Liver (tissue), 7 donors: ENCODE measurements at regions not wholly inside any gene's neighbourhood (a gene's known extent, or its start where the extent isn't known, plus 50 kb on each side); places are given as distances from the start of the nearest gene placed in this dataset.

Source experiments
- DNase-seq: peaks from one replicate; pipeline ENCODE4 v3.0.0-alpha.2; 2017; ENCODE audit warnings: low spot score
- H3K27ac ChIP-seq, 2 donors: one replicate each; pipeline ENCODE4 v1.7.0; 2013; ENCODE audit warnings: inconsistent platforms in 2 of 2, low read length in 2 of 2, control low read depth in 1 of 2, low read depth in 1 of 2, mild to moderate bottlenecking in 1 of 2
- H3K27me3 ChIP-seq, 4 donors: one replicate each; pipeline versions ENCODE4 v1.6.1 to v1.7.0; 2013; ENCODE audit warnings: low read length in 3 of 4, inconsistent platforms in 1 of 4, mild to moderate bottlenecking in 1 of 4, moderate library complexity in 1 of 4; ENCODE audit not compliant: control insufficient read depth in 4 of 4, insufficient read depth in 4 of 4
- H3K36me3 ChIP-seq, 4 donors: one replicate each; pipeline versions ENCODE4 v1.6.1 to v1.7.0; 2013; ENCODE audit warnings: low read length in 3 of 4, mild to moderate bottlenecking in 3 of 4, low read depth in 1 of 4, moderate library complexity in 1 of 4; ENCODE audit not compliant: control insufficient read depth in 4 of 4, insufficient read depth in 3 of 4
- H3K4me1 ChIP-seq, 4 donors: one replicate each; pipeline versions ENCODE4 v1.6.1 to v1.7.0; 2013; ENCODE audit warnings: low read length in 3 of 4, mild to moderate bottlenecking in 3 of 4, moderate library complexity in 1 of 4; ENCODE audit not compliant: control insufficient read depth in 4 of 4, insufficient read depth in 4 of 4
- H3K4me3 ChIP-seq, 3 donors: one replicate each; pipeline versions ENCODE4 v1.6.1 to v1.7.0; 2013; ENCODE audit warnings: low read length in 3 of 3, control low read depth in 1 of 3, low read depth in 1 of 3, mild to moderate bottlenecking in 1 of 3
- H3K9ac ChIP-seq, 2 donors: one replicate each; pipeline ENCODE4 v1.7.0; 2013; ENCODE audit warnings: low read length in 2 of 2, mild to moderate bottlenecking in 2 of 2, moderate library complexity in 2 of 2, control low read depth in 1 of 2, low read depth in 1 of 2
- H3K9me3 ChIP-seq, 4 donors: one replicate each; pipeline versions ENCODE4 v1.6.1 to v1.7.0; 2013; ENCODE audit warnings: low read length in 3 of 4; ENCODE audit not compliant: control insufficient read depth in 4 of 4
- EGR1 ChIP-seq, 2 donors: IDR thresholded peaks; 2 replicates each; pipeline ENCODE4 v1.6.1; 2016 to 2018; ENCODE audit warnings: antibody characterized with exemption in 2 of 2, low read depth in 2 of 2
- FOXA2 ChIP-seq: IDR thresholded peaks from 2 replicates; pipeline ENCODE4 v1.6.1; 2016; ENCODE audit warnings: antibody characterized with exemption
- GABPA ChIP-seq, 2 donors: IDR thresholded peaks in 1 of 2; conservative IDR thresholded peaks in 1 of 2; 2 replicates each; pipeline ENCODE4 v1.6.1; 2016; ENCODE audit warnings: antibody characterized with exemption in 2 of 2, mild to moderate bottlenecking in 1 of 2, moderate library complexity in 1 of 2
- HNF4A ChIP-seq, 2 donors: conservative IDR thresholded peaks; 2 replicates each; pipeline ENCODE4 v1.6.1; 2016; ENCODE audit warnings: antibody characterized with exemption in 2 of 2, mild to moderate bottlenecking in 2 of 2
- HNF4G ChIP-seq: IDR thresholded peaks from 2 replicates; pipeline ENCODE4 v1.6.1; 2016; ENCODE audit warnings: antibody characterized with exemption
- JUND ChIP-seq, 2 donors: IDR thresholded peaks; 2 replicates each; pipeline ENCODE4 v1.6.1; 2016; ENCODE audit warnings: antibody characterized with exemption in 2 of 2
- MAX ChIP-seq: IDR thresholded peaks from 2 replicates; pipeline ENCODE4 v1.6.1; 2016; ENCODE audit warnings: antibody characterized with exemption
- NR2F2 ChIP-seq: IDR thresholded peaks from 2 replicates; pipeline ENCODE4 v1.6.1; 2016; ENCODE audit warnings: antibody characterized with exemption
- RAD21 ChIP-seq, 2 donors: IDR thresholded peaks; 2 replicates each; pipeline ENCODE4 v1.6.1; 2016; ENCODE audit warnings: antibody characterized with exemption in 2 of 2, mild to moderate bottlenecking in 2 of 2
- REST ChIP-seq: IDR thresholded peaks from 2 replicates; pipeline ENCODE4 v1.6.1; 2016; ENCODE audit warnings: antibody characterized with exemption, mild to moderate bottlenecking
- SP1 ChIP-seq: IDR thresholded peaks from 2 replicates; pipeline ENCODE4 v1.6.1; 2018; ENCODE audit warnings: antibody characterized with exemption, mild to moderate bottlenecking
- YY1 ChIP-seq: IDR thresholded peaks from 2 replicates; pipeline ENCODE4 v1.6.1; 2016; ENCODE audit warnings: antibody characterized with exemption, mild to moderate bottlenecking
- ZBTB33 ChIP-seq: IDR thresholded peaks from 2 replicates; pipeline ENCODE4 v1.6.1; 2016; ENCODE audit warnings: antibody characterized with exemption
- WGBS: extraction: QIAGEN DNeasy Blood & Tissue Kit; methylation state at CpG from one replicate; pipeline ENCODE4 v1.1.7; 2013; 5-methylcytosine and 5-hydroxymethylcytosine counted together
- donor health status: healthy.
- donor health status: healthy.
- donor health status: healthy.
- donor health status: healthy.

- TF ChIP-seq ZBTB33 (no peak), HNF4A (conservative IDR thresholded peaks at IDR 0.05) (no peak), NR2F2 (no peak), YY1 (no peak), GABPA (IDR thresholded peaks at IDR 0.05 in 1 of 2, conservative IDR thresholded peaks at IDR 0.05 in 1 of 2) (no peak)
Observed at GRCh38 chrX:69319376-69319775, 154.1 kb upstream of the PJA1 start (continued).

- no peak for DNase-seq
- H3K9me3 ChIP-seq = no peaks in the 10 kb centered on the region
- H3K4me3 ChIP-seq = no peak overlapping the region
- H3K27ac ChIP-seq = no peak overlapping the region
- H3K4me1 ChIP-seq = no peaks in the 10 kb centered on the region
- H3K36me3 ChIP-seq = no peaks in the 10 kb centered on the region
- no peak overlapping the region for H3K9ac ChIP-seq
- TF ChIP-seq EGR1 (IDR thresholded peaks at IDR 0.05; ENCODE audit: low read depth in 2 of 2) = no peak
- H3K27me3 ChIP-seq = peaks cover 0 to 2% (median 0%) of the 10 kb centered on the region in 4 donors
- 87% methylated on average over 5 of the region's 5 CpGs for WGBS
Observed at GRCh38 chrX:69318651-69319340, 153.5 kb upstream of the PJA1 start.

GRCh38 chrX:69317721-69318120 is 152.5 kb upstream of the PJA1 start:
- Histone ChIP-seq H3K27ac (no peak overlapping the region), H3K4me3 (no peak overlapping the region), H3K4me1 (no peaks in the 10 kb centered on the region), H3K36me3 (no peaks in the 10 kb centered on the region), H3K9ac (no peak overlapping the region), H3K9me3 (no peaks in the 10 kb centered on the region), H3K27me3 (peaks cover 0 to 2% (median 0%) of the 10 kb centered on the region in 4 donors)
- 27% methylated on average over 2 of the region's 2 CpGs for WGBS
- DNase-seq = no peak
- TF ChIP-seq RAD21 (IDR thresholded peaks at IDR 0.05) (no peak), HNF4A (conservative IDR thresholded peaks at IDR 0.05) (no peak), GABPA (IDR thresholded peaks at IDR 0.05 in 1 of 2, conservative IDR thresholded peaks at IDR 0.05 in 1 of 2) (no peak), SP1 (no peak), REST (no peak), JUND (IDR thresholded peaks at IDR 0.05) (no peak), NR2F2 (no peak), FOXA2 (no peak), HNF4G (no peak), ZBTB33 (no peak), EGR1 (IDR thresholded peaks at IDR 0.05; ENCODE audit: low read depth in 2 of 2) (no peak), MAX (no peak)
